H1 (cell line): ENCODE measurements at regions not wholly inside any gene's neighbourhood (a gene's known extent, or its start where the extent isn't known, plus 50 kb on each side); places are given as distances from the start of the nearest gene placed in this dataset.

Source experiments
- CTCF ChIA-PET: fragments of 300-600 bp; sonication (Branson Sonifier 250); formaldehyde crosslinking; loops from one replicate; lab custom pipeline; 2021; ENCODE audit not compliant: partially characterized antibody; lab: Charles Lee
- POLR2A ChIA-PET: fragments of 300-600 bp; sonication (Branson Sonifier 250); formaldehyde crosslinking; loops from one replicate; lab custom pipeline; 2021; ENCODE audit warnings: inconsistent platforms; ENCODE audit not compliant: partially characterized antibody; lab: Charles Lee
- DNase-seq, 2 experiments: peaks; one replicate each; pipeline versions ENCODE4 v3.0.0 to v3.0.0-alpha.2; 2010 to 2022; ENCODE audit warnings: low spot score in 2 of 2, low read depth in 1 of 2, mixed read lengths in 1 of 2
- FAIRE-seq: peaks from 2 replicates; lab custom pipeline; 2011; peaks lifted over from hg19 to GRCh38; lab: Jason Lieb, UNC
- H2AFZ ChIP-seq: 2 replicates; pipeline ENCODE4 v1.8.1; 2012; ENCODE audit warnings: low read length, inconsistent platforms
- H2AK5ac ChIP-seq: 2 replicates; pipeline ENCODE4 v1.6.1; 2013; ENCODE audit warnings: low read depth, low read length
- H2BK120ac ChIP-seq: replicated peaks from 2 replicates; pipeline ENCODE3; 2013; ENCODE audit warnings: low read depth, low read length, inconsistent platforms
- H2BK12ac ChIP-seq: 2 replicates; pipeline ENCODE4 v1.6.1; 2013; ENCODE audit warnings: low read depth, low read length
- H2BK15ac ChIP-seq: 2 replicates; pipeline ENCODE4 v1.6.1; 2013; ENCODE audit warnings: low read length
- H2BK20ac ChIP-seq: 2 replicates; pipeline ENCODE4 v1.6.1; 2013; ENCODE audit warnings: low read length
- H2BK5ac ChIP-seq: 2 replicates; pipeline ENCODE4 v1.6.1; 2013; ENCODE audit warnings: low read depth, low read length
- H3K14ac ChIP-seq: 2 replicates; pipeline ENCODE4 v1.6.1; 2013; ENCODE audit warnings: inconsistent platforms; ENCODE audit not compliant: insufficient read length
- H3K18ac ChIP-seq: 2 replicates; pipeline ENCODE4 v1.6.1; 2013; ENCODE audit warnings: low read length; ENCODE audit errors: extremely low read depth
- H3K23ac ChIP-seq: 2 replicates; pipeline ENCODE4 v1.6.1; 2013; ENCODE audit warnings: inconsistent platforms; ENCODE audit not compliant: insufficient read length
- H3K23me2 ChIP-seq: 2 replicates; pipeline ENCODE4 v1.6.1; 2013; ENCODE audit warnings: low read depth, low read length
- H3K27ac ChIP-seq: 2 replicates; pipeline ENCODE4 v1.6.1; 2011; ENCODE audit warnings: low read depth, low read length, inconsistent platforms
- H3K27me3 ChIP-seq, 4 experiments: replicated peaks in 1 of 4; 1 replicate in 1 of 4; 2 replicates in 3 of 4; pipeline versions ENCODE4 v1.6.1 to v1.8.1; 2011 to 2013; ENCODE audit warnings: low read length in 3 of 4, mild to moderate bottlenecking in 3 of 4, inconsistent platforms in 2 of 4, mixed read lengths in 2 of 4, moderate library complexity in 1 of 4; ENCODE audit not compliant: control insufficient read depth in 3 of 4, insufficient read depth in 3 of 4; ENCODE audit errors: extremely low read depth in 1 of 4
- H3K36me3 ChIP-seq, 4 experiments: 2 replicates each; pipeline versions ENCODE4 v1.6.1 to v1.8.1; 2011 to 2013; ENCODE audit warnings: mild to moderate bottlenecking in 4 of 4, low read length in 3 of 4, moderate library complexity in 2 of 4, control low read depth in 1 of 4, inconsistent platforms in 1 of 4; ENCODE audit not compliant: insufficient read depth in 4 of 4, control insufficient read depth in 2 of 4
- H3K4ac ChIP-seq: replicated peaks from 2 replicates; pipeline ENCODE3; 2013; ENCODE audit warnings: low read length, low read depth, mixed read lengths, inconsistent platforms; ENCODE audit not compliant: insufficient read length
- H3K4me1 ChIP-seq, 4 experiments: replicated peaks in 1 of 4; 1 replicate in 1 of 4; 2 replicates in 3 of 4; pipeline versions ENCODE4 v1.6.1 to v1.8.1; 2011 to 2013; ENCODE audit warnings: low read length in 3 of 4, inconsistent platforms in 2 of 4, mixed read lengths in 1 of 4; ENCODE audit not compliant: insufficient read depth in 4 of 4, control insufficient read depth in 3 of 4
- H3K4me2 ChIP-seq, 2 experiments: 2 replicates each; pipeline versions ENCODE4 v1.6.1 to v1.8.1; 2011 to 2013; ENCODE audit warnings: low read depth in 2 of 2, low read length in 2 of 2, control low read depth in 1 of 2, inconsistent platforms in 1 of 2, mild to moderate bottlenecking in 1 of 2; ENCODE audit not compliant: insufficient read depth in 1 of 2
- H3K4me3 ChIP-seq, 4 experiments: fragments of 200-600, 300-600 bp in 1 of 4; sonication (generic), shearing (Covaris generic), sonication (Bioruptor Twin) in 1 of 4; 2 replicates each; pipeline versions ENCODE4 v1.5.1 to v1.8.1; 2011 to 2016; ENCODE audit warnings: low read length in 4 of 4, low read depth in 3 of 4, control low read depth in 2 of 4, inconsistent platforms in 2 of 4, mild to moderate bottlenecking in 2 of 4, mixed read lengths in 1 of 4, moderate library complexity in 1 of 4; ENCODE audit not compliant: insufficient read depth in 2 of 4; ENCODE audit errors: extremely low read depth in 1 of 4
- H3K56ac ChIP-seq: replicated peaks from 2 replicates; pipeline ENCODE3; 2013; ENCODE audit warnings: low read depth, mild to moderate bottlenecking, mixed read lengths, low read length, inconsistent platforms; ENCODE audit not compliant: insufficient read length
- H3K79me1 ChIP-seq: 2 replicates; pipeline ENCODE4 v1.6.1; 2013; ENCODE audit warnings: low read depth, low read length, control low read depth
- H3K79me2 ChIP-seq, 2 experiments: 2 replicates each; pipeline versions ENCODE4 v1.6.1 to v1.8.1; 2012 to 2013; ENCODE audit warnings: low read length in 2 of 2, mild to moderate bottlenecking in 2 of 2, inconsistent platforms in 1 of 2; ENCODE audit not compliant: insufficient read depth in 2 of 2, control insufficient read depth in 1 of 2
- H3K9ac ChIP-seq, 4 experiments: replicated peaks in 1 of 4; 1 replicate in 1 of 4; 2 replicates in 3 of 4; pipeline versions ENCODE4 v1.6.1 to v1.8.1; 2011 to 2013; ENCODE audit warnings: low read depth in 3 of 4, low read length in 3 of 4, control low read depth in 2 of 4, mild to moderate bottlenecking in 2 of 4, moderate library complexity in 2 of 4, inconsistent platforms in 1 of 4; ENCODE audit errors: extremely low read depth in 1 of 4
- H3K9me3 ChIP-seq, 2 experiments: 2 replicates each; pipeline versions ENCODE4 v1.6.1 to v1.8.1; 2012 to 2013; ENCODE audit warnings: mild to moderate bottlenecking in 2 of 2, moderate library complexity in 2 of 2, control low read depth in 1 of 2, inconsistent platforms in 1 of 2, low read depth in 1 of 2, low read length in 1 of 2, mixed read lengths in 1 of 2; ENCODE audit not compliant: insufficient read depth in 2 of 2
- H4K20me1 ChIP-seq, 2 experiments: replicated peaks in 1 of 2; 2 replicates each; pipeline versions ENCODE3 to v1.8.1; 2011 to 2013; ENCODE audit warnings: inconsistent platforms in 2 of 2, low read length in 2 of 2, mild to moderate bottlenecking in 1 of 2; ENCODE audit not compliant: insufficient read depth in 2 of 2, control insufficient read depth in 1 of 2
- H4K5ac ChIP-seq: 2 replicates; pipeline ENCODE4 v1.6.1; 2013; ENCODE audit warnings: low read length, low read depth, mixed read lengths, inconsistent platforms; ENCODE audit not compliant: insufficient read length
- H4K8ac ChIP-seq: 2 replicates; pipeline ENCODE4 v1.8.0; 2013; ENCODE audit warnings: mild to moderate bottlenecking, moderate library complexity, low read length, inconsistent platforms; ENCODE audit not compliant: insufficient read depth; ENCODE audit errors: extremely low read depth
- H4K91ac ChIP-seq: replicated peaks from 2 replicates; pipeline ENCODE3; 2013; ENCODE audit warnings: low read length, mixed read lengths, inconsistent platforms; ENCODE audit not compliant: insufficient read length
- BCL11A ChIP-seq, 2 experiments: IDR thresholded peaks; one replicate each; pipeline ENCODE4 v1.6.1; 2011; ENCODE audit warnings: low read depth in 2 of 2, low read length in 2 of 2, mild to moderate bottlenecking in 2 of 2
- CTBP2 ChIP-seq: IDR thresholded peaks from 2 replicates; pipeline ENCODE4 v1.7.0; 2011; ENCODE audit warnings: borderline replicate concordance, mild to moderate bottlenecking, moderate library complexity, mixed read lengths, low read length; ENCODE audit not compliant: insufficient read depth, insufficient read length
- FOSL1 ChIP-seq: IDR thresholded peaks from 2 replicates; pipeline ENCODE4 v1.6.1; 2011; ENCODE audit warnings: mild to moderate bottlenecking, low read depth, low read length, moderate library complexity; ENCODE audit not compliant: insufficient read depth
- KDM4A ChIP-seq: IDR thresholded peaks from one replicate; pipeline ENCODE4 v1.7.1; 2012; ENCODE audit warnings: low read depth, mild to moderate bottlenecking, moderate library complexity, low read length, inconsistent platforms; ENCODE audit not compliant: severe bottlenecking
- NRF1 ChIP-seq: IDR thresholded peaks from 2 replicates; pipeline ENCODE4 v1.6.1; 2011; ENCODE audit warnings: mild to moderate bottlenecking, low read depth, low read length, improper control_type of control experiment
- PHF8 ChIP-seq: fragments of 200-600 bp; sonication (generic); conservative IDR thresholded peaks from 2 replicates; pipeline ENCODE4 v1.7.1; 2012; ENCODE audit warnings: low read depth, mild to moderate bottlenecking, inconsistent platforms, low read length, moderate library complexity
- POU5F1 ChIP-seq: IDR thresholded peaks from 2 replicates; pipeline ENCODE4 v1.6.1; 2011; ENCODE audit warnings: low read depth, mild to moderate bottlenecking, low read length, moderate library complexity
- SIN3A ChIP-seq, 2 experiments: IDR thresholded peaks in 1 of 2; conservative IDR thresholded peaks in 1 of 2; 2 replicates each; pipeline ENCODE4 v1.6.1; 2011 to 2012; ENCODE audit warnings: low read length in 2 of 2, improper control_type of control experiment in 1 of 2, low read depth in 1 of 2, mild to moderate bottlenecking in 1 of 2
- SIX5 ChIP-seq: IDR thresholded peaks from 2 replicates; pipeline ENCODE4 v1.6.1; 2011; ENCODE audit warnings: mild to moderate bottlenecking, low read depth, low read length
- SP1 ChIP-seq: IDR thresholded peaks from 2 replicates; pipeline ENCODE4 v1.6.1; 2011; ENCODE audit warnings: low read depth, low read length
- SRF ChIP-seq: IDR thresholded peaks from 2 replicates; pipeline ENCODE4 v1.6.1; 2011; ENCODE audit warnings: mild to moderate bottlenecking, low read depth, low read length, moderate library complexity
- TAF1 ChIP-seq: IDR thresholded peaks from 2 replicates; pipeline ENCODE4 v1.6.1; 2011; ENCODE audit warnings: mild to moderate bottlenecking, low read depth, low read length
- TCF12 ChIP-seq: IDR thresholded peaks from 2 replicates; pipeline ENCODE4 v1.6.1; 2011; ENCODE audit warnings: low read depth, mild to moderate bottlenecking, low read length
- YY1 ChIP-seq: IDR thresholded peaks from 2 replicates; pipeline ENCODE4 v1.6.1; 2011; ENCODE audit warnings: low read depth, mild to moderate bottlenecking, low read length
- WGBS, 2 experiments: shearing (Covaris generic) in 1 of 2; methylation state at CpG; one replicate each; pipeline versions ENCODE4 v1.1.6 to v1.1.7; 2013 to 2015; ENCODE audit warnings: low lambda C conversion rate in 2 of 2, mixed read lengths in 2 of 2, inconsistent platforms in 1 of 2, low coverage in 1 of 2, missing lambda C conversion rate in 1 of 2; ENCODE audit not compliant: insufficient replicate concordance in 2 of 2, insufficient coverage in 1 of 2, insufficient read length in 1 of 2; ENCODE audit errors: extremely low coverage in 1 of 2, missing lambda C conversion rate in 1 of 2; 5-methylcytosine and 5-hydroxymethylcytosine counted together

- DNase-seq (no peak), FAIRE-seq (no peak)
- no peaks in the 10 kb centered on the region for H3K9me3 ChIP-seq
- TF ChIP-seq KDM4A (no peak), BCL11A (IDR thresholded peaks at IDR 0.05; ENCODE audit: low read depth in 2 of 2, low read length in 2 of 2) (no peak), TCF12 (no peak), YY1 (no peak), PHF8 (no peak), NRF1 (no peak), SIN3A (conservative IDR thresholded peaks at IDR 0.05 in 1 of 2, IDR thresholded peaks at IDR 0.05 in 1 of 2; ENCODE audit: low read depth in 1 of 2, low read length in 2 of 2) (no peak), CTBP2 (no peak), TAF1 (no peak), SRF (no peak), SP1 (no peak), POU5F1 (no peak), FOSL1 (no peak), SIX5 (no peak)
- H4K20me1 ChIP-seq: no peaks in the 10 kb centered on the region
- no peak overlapping the region for H3K23ac ChIP-seq
- H4K8ac ChIP-seq: no peak overlapping the region
- H3K27me3 ChIP-seq: no peaks in the 10 kb centered on the region
- H3K9ac ChIP-seq: no peak overlapping the region
- H3K36me3 ChIP-seq: no peaks in the 10 kb centered on the region
- H3K4me1 ChIP-seq: no peaks in the 10 kb centered on the region
- no peak overlapping the region for H3K4me2 ChIP-seq
- no peak overlapping the region for H3K4me3 ChIP-seq
- H3K56ac ChIP-seq: no peak overlapping the region
- WGBS, 2 experiments: 90% methylated on average over 2 of the region's 2 CpGs; no CpG with 5 or more reads in 1 of the 2 experiments
- no peaks in the 10 kb centered on the region for H3K79me2 ChIP-seq
- ChIA-PET CTCF (interaction anchor here (0.7 kb wide), 1 partner anchor 435 kb away, joined by 3 read pairs; no protein-coding TSS in a partner anchor), POLR2A (no interaction called here)
- no peak overlapping the region for H4K91ac ChIP-seq
- no peaks in the 10 kb centered on the region for H3K79me1 ChIP-seq
- H3K18ac ChIP-seq: no peak overlapping the region
- no peaks in the 10 kb centered on the region for H3K23me2 ChIP-seq
- H2AK5ac ChIP-seq: no peak overlapping the region
- H4K5ac ChIP-seq: no peak overlapping the region
- H2AFZ ChIP-seq: no peak overlapping the region
- no peak overlapping the region for H3K4ac ChIP-seq
- no peak overlapping the region for H3K14ac ChIP-seq
- no peak overlapping the region for H2BK12ac ChIP-seq
- no peak overlapping the region for H3K27ac ChIP-seq
- H2BK120ac ChIP-seq: no peak overlapping the region
- H2BK5ac ChIP-seq: no peak overlapping the region
- no peak overlapping the region for H2BK15ac ChIP-seq
- no peak overlapping the region for H2BK20ac ChIP-seq
These were observed 1001.9 kb downstream of the PDHA2 start for GRCh38 chr4:96841801-96842200.
